ENCODE measurements at regions not wholly inside any gene's neighbourhood (a gene's known extent, or its start where the extent isn't known, plus 50 kb on each side); places are given as distances from the start of the nearest gene placed in this dataset.
"Not testable (repeated sequence)": the region's sequence is repeated elsewhere in the genome, so short reads cannot be mapped to it uniquely, and the experiment has no call there.

DNA sequence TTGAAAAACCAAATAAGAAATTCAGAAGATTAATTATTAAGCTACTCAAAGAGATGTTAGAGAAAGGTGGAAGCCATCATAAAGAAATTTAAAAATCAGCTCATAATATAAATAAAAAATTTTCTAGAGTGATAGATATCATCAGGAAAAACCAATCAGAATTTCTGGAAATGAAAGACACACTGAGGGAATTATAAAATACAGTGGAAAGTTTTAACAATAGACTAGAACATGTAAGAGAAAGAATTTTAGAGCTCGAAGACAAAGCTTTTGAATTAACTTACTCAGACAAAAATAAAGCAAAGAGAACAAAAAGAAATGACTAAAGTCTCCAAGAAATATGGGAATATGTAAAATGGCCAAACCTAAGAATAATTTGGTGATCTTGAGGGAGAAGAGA, 1926.9 kb upstream of the RAG2 start:
- Histone ChIP-seq H3K36me3 (ENCODE audit: control insufficient read depth, insufficient read depth, low read length) (no peaks in the 10 kb centered on the region), H3K4me1 (ENCODE audit: control insufficient read depth, insufficient read depth, low read length, poor library complexity, severe bottlenecking) (no peaks in the 10 kb centered on the region), H3K27ac (ENCODE audit: insufficient read depth, low read length, poor library complexity, severe bottlenecking) (no peak overlapping the region), H3K9me3 (ENCODE audit: control insufficient read depth in 2 of 2, low read length in 2 of 2) (no peaks in the 10 kb centered on the region), H3K4me3 (ENCODE audit: low read depth, low read length) (no peak overlapping the region), H3K27me3 (ENCODE audit: control insufficient read depth, insufficient read depth, low read length) (no peaks in the 10 kb centered on the region)
- no peak overlapping the region for H3K4me3 Mint-ChIP-seq
- no peaks in the 10 kb centered on the region for H3K4me1 Mint-ChIP-seq
- H3K36me3 Mint-ChIP-seq, result no peaks in the 10 kb centered on the region
- ATAC-seq (ENCODE audit: low read depth in 2 of 2), result no peak
- no peak for DNase-seq
- H3K27ac Mint-ChIP-seq, result no peak overlapping the region
- H3K27me3 Mint-ChIP-seq, result no peaks in the 10 kb centered on the region
- H3K9me3 Mint-ChIP-seq, result peaks cover 0 to 29% (median 14%) of the 10 kb centered on the region in 7 donors

DNA sequence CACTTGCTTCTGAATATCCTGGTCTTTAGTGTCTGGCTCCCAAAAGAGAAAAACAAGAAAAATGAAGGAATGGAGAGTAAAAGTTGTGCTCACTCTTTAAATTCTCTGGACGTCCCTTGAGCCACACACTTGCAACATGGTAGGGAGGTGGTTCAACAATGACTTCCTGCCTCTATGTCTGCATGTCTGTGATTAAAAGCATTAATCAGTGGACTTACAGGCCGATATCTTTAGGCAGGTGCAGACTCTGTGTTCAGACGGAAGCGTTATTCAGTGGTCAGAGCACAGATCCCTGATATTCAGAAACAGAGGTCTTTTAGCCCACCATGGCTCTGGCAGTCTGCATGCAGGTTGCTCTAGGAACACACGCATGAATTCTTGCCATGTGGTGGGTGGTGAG, 1920.0 kb upstream of the RAG2 start:
- Mint-ChIP-seq H3K27me3 (no peaks in the 10 kb centered on the region), H3K36me3 (no peaks in the 10 kb centered on the region), H3K27ac (no peak overlapping the region), H3K9me3 (peaks cover under 1 to 12% (median 7%) of the 10 kb centered on the region in 7 donors), H3K4me1 (no peaks in the 10 kb centered on the region), H3K4me3 (no peak overlapping the region)
- H3K4me1 ChIP-seq (ENCODE audit: control insufficient read depth, insufficient read depth, low read length, poor library complexity, severe bottlenecking), result no peaks in the 10 kb centered on the region
- no peaks in the 10 kb centered on the region for H3K27me3 ChIP-seq (ENCODE audit: control insufficient read depth, insufficient read depth, low read length)
- ATAC-seq (ENCODE audit: low read depth in 2 of 2) (no peak), DNase-seq (no peak)
- H3K36me3 ChIP-seq (ENCODE audit: control insufficient read depth, insufficient read depth, low read length), result no peaks in the 10 kb centered on the region
- H3K4me3 ChIP-seq (ENCODE audit: low read depth, low read length), result no peak overlapping the region
- H3K9me3 ChIP-seq (ENCODE audit: control insufficient read depth in 2 of 2, low read length in 2 of 2), result peaks cover 0 to 10% of the 10 kb centered on the region in 2 experiments
- no peak overlapping the region for H3K27ac ChIP-seq (ENCODE audit: insufficient read depth, low read length, poor library complexity, severe bottlenecking)

DNA sequence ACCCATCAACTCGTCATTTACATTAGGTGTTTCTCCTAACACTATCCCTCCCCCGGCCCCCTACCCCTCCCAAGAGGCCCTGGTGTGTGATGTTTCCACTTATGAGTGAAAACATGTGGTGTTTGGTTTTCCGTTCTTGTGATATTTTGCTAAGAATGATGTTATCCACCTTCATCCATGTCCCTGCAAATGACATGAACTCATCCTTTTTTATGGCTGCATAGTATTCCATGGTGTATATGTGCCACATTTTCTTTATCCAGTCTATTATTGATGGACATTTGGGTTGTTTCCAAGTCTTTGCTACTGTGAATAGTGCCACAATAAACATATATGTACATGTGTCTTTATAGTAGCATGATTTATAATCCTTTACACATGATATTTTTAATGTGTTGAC, 1914.8 kb upstream of the RAG2 start:
- peaks cover 3 to 23% (median 6%) of the 10 kb centered on the region in 7 donors for H3K9me3 Mint-ChIP-seq
- not testable (repeated sequence) for H3K9me3 ChIP-seq (ENCODE audit: control insufficient read depth in 2 of 2, low read length in 2 of 2); H3K27me3 ChIP-seq (ENCODE audit: control insufficient read depth, insufficient read depth, low read length); H3K36me3 Mint-ChIP-seq; ATAC-seq (ENCODE audit: low read depth in 2 of 2); H3K36me3 ChIP-seq (ENCODE audit: control insufficient read depth, insufficient read depth, low read length); H3K4me1 ChIP-seq (ENCODE audit: control insufficient read depth, insufficient read depth, low read length, poor library complexity, severe bottlenecking); H3K4me3 ChIP-seq (ENCODE audit: low read depth, low read length); DNase-seq; H3K27ac ChIP-seq (ENCODE audit: insufficient read depth, low read length, poor library complexity, severe bottlenecking); H3K27me3 Mint-ChIP-seq; H3K27ac Mint-ChIP-seq; H3K4me3 Mint-ChIP-seq; H3K4me1 Mint-ChIP-seq

DNA sequence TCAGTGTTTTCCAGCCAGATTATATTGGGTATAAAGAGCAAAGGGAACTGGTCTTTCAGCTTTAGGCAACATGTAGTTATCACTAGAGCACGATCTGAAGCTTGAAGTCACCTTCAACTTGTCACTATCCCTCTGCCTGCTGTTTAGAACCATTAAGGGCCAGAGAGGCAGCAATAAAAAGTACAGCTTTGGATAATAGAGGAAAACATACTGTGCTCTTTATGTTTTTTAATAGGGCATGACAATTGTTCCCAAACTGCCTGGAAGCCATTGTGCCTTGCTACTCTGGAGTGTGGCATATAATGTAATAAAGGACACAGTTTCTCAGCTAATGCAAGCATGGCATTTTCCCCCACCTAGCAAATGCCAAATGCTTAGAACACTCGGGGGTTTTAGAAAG, 1912.0 kb upstream of the RAG2 start:
- no peak overlapping the region for H3K27ac ChIP-seq (ENCODE audit: insufficient read depth, low read length, poor library complexity, severe bottlenecking)
- no peaks in the 10 kb centered on the region for H3K4me1 ChIP-seq (ENCODE audit: control insufficient read depth, insufficient read depth, low read length, poor library complexity, severe bottlenecking)
- Mint-ChIP-seq H3K4me3 (no peak overlapping the region), H3K36me3 (no peaks in the 10 kb centered on the region), H3K27me3 (no peaks in the 10 kb centered on the region), H3K27ac (no peak overlapping the region), H3K4me1 (no peaks in the 10 kb centered on the region), H3K9me3 (peaks cover 0 to 32% (median 5%) of the 10 kb centered on the region in 7 donors)
- no peaks in the 10 kb centered on the region for H3K27me3 ChIP-seq (ENCODE audit: control insufficient read depth, insufficient read depth, low read length)
- H3K9me3 ChIP-seq (ENCODE audit: control insufficient read depth in 2 of 2, low read length in 2 of 2), result peaks cover 0 to 6% of the 10 kb centered on the region in 2 experiments
- no peaks in the 10 kb centered on the region for H3K36me3 ChIP-seq (ENCODE audit: control insufficient read depth, insufficient read depth, low read length)
- ATAC-seq (ENCODE audit: low read depth in 2 of 2) (no peak), DNase-seq (no peak)
- H3K4me3 ChIP-seq (ENCODE audit: low read depth, low read length), result no peak overlapping the region

DNA sequence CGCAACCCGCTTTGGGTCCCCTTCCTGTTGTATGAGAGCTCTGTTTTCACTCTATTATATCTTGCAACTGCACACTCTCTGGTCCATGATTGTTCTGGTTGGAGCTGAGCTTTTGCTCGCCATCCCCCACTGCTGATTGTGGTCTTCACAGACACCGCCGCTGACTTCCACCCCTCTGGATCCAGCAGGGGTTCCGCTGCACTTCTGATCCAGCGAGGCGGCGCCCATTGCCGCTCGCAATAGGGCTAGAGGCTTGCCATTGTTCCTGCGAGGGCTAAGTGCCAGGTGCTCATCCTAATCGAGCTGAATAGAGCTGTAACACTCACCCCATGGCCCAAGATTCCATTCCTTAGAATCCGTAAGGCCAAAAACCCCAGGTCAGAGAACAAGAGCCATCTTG, 1905.8 kb upstream of the RAG2 start:
- Histone ChIP-seq H3K4me1 (ENCODE audit: control insufficient read depth, insufficient read depth, low read length, poor library complexity, severe bottlenecking) (no peaks in the 10 kb centered on the region), H3K27me3 (ENCODE audit: control insufficient read depth, insufficient read depth, low read length) (no peaks in the 10 kb centered on the region), H3K27ac (ENCODE audit: insufficient read depth, low read length, poor library complexity, severe bottlenecking) (no peak overlapping the region), H3K9me3 (ENCODE audit: control insufficient read depth in 2 of 2, low read length in 2 of 2) (peaks cover 0 to 3% of the 10 kb centered on the region in 2 experiments), H3K4me3 (ENCODE audit: low read depth, low read length) (no peak overlapping the region), H3K36me3 (ENCODE audit: control insufficient read depth, insufficient read depth, low read length) (no peaks in the 10 kb centered on the region)
- H3K36me3 Mint-ChIP-seq, result no peaks in the 10 kb centered on the region
- ATAC-seq (ENCODE audit: low read depth in 2 of 2) (no peak), DNase-seq (no peak)
- no peak overlapping the region for H3K4me3 Mint-ChIP-seq
- peaks cover 0 to 21% (median 4%) of the 10 kb centered on the region in 7 donors for H3K9me3 Mint-ChIP-seq
- no peaks in the 10 kb centered on the region for H3K4me1 Mint-ChIP-seq
- no peaks in the 10 kb centered on the region for H3K27me3 Mint-ChIP-seq
- H3K27ac Mint-ChIP-seq, result no peak overlapping the region

DNA sequence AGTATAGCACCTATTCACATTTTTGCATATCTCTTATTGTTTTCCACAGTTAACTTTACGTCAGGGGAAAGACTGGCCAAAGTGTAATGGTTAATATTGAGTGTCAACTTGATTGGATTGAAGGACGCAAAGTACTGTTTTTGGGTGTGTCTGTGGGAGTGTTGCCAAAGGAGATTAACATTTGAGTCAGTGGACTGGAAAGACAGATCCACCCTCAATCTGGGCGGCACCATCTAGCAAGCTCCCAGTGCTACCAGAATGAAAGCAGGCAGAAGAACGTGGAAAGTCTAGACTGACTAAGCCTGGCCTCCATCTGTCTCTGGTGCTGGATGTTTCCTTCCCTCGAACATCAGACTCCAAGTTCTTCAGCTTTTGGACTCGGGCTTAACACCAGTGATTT, 1900.7 kb upstream of the RAG2 start:
- H3K36me3 Mint-ChIP-seq, result no peaks in the 10 kb centered on the region
- Histone ChIP-seq H3K27me3 (ENCODE audit: control insufficient read depth, insufficient read depth, low read length) (no peaks in the 10 kb centered on the region), H3K4me1 (ENCODE audit: control insufficient read depth, insufficient read depth, low read length, poor library complexity, severe bottlenecking) (no peaks in the 10 kb centered on the region), H3K4me3 (ENCODE audit: low read depth, low read length) (no peak overlapping the region), H3K9me3 (ENCODE audit: control insufficient read depth in 2 of 2, low read length in 2 of 2) (peaks cover 3 to 14% of the 10 kb centered on the region in 2 experiments), H3K36me3 (ENCODE audit: control insufficient read depth, insufficient read depth, low read length) (no peaks in the 10 kb centered on the region), H3K27ac (ENCODE audit: insufficient read depth, low read length, poor library complexity, severe bottlenecking) (no peak overlapping the region)
- no peak overlapping the region for H3K4me3 Mint-ChIP-seq
- ATAC-seq (ENCODE audit: low read depth in 2 of 2), result no peak
- H3K27ac Mint-ChIP-seq, result no peak overlapping the region
- no peaks in the 10 kb centered on the region for H3K27me3 Mint-ChIP-seq
- no peaks in the 10 kb centered on the region for H3K4me1 Mint-ChIP-seq
- no peak for DNase-seq
- peaks cover 0 to 25% (median 7%) of the 10 kb centered on the region in 7 donors for H3K9me3 Mint-ChIP-seq

DNA sequence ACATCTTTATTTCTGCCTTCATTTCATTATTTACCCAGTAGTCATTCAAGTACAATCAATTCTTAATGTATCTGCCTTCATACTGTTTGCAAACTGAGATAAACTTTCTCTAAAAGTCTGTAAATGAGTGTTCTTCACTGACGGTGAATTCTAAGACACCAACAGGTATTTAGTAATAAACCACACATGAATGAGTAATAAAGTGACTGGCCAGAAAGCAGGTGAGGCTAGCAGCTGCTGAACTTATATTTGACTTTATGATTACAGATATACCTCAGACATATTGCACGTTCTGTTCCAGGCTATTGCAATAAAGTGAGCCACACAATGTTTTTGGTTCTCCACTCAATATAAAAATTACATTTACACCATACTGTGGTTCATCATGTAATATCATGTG, 1894.0 kb upstream of the RAG2 start:
- peaks cover 0 to 15% of the 10 kb centered on the region in 2 experiments for H3K9me3 ChIP-seq (ENCODE audit: control insufficient read depth in 2 of 2, low read length in 2 of 2)
- H3K4me3 ChIP-seq (ENCODE audit: low read depth, low read length), result no peak overlapping the region
- no peak overlapping the region for H3K27ac ChIP-seq (ENCODE audit: insufficient read depth, low read length, poor library complexity, severe bottlenecking)
- ATAC-seq (ENCODE audit: low read depth in 2 of 2) (no peak), DNase-seq (no peak)
- H3K4me1 ChIP-seq (ENCODE audit: control insufficient read depth, insufficient read depth, low read length, poor library complexity, severe bottlenecking), result no peaks in the 10 kb centered on the region
- H3K4me1 Mint-ChIP-seq, result no peaks in the 10 kb centered on the region
- no peak overlapping the region for H3K27ac Mint-ChIP-seq
- H3K27me3 Mint-ChIP-seq, result no peaks in the 10 kb centered on the region
- H3K36me3 Mint-ChIP-seq, result no peaks in the 10 kb centered on the region
- H3K4me3 Mint-ChIP-seq, result no peak overlapping the region
- H3K27me3 ChIP-seq (ENCODE audit: control insufficient read depth, insufficient read depth, low read length), result no peaks in the 10 kb centered on the region
- peaks cover 4 to 35% (median 10%) of the 10 kb centered on the region in 7 donors for H3K9me3 Mint-ChIP-seq
- H3K36me3 ChIP-seq (ENCODE audit: control insufficient read depth, insufficient read depth, low read length), result no peaks in the 10 kb centered on the region

DNA sequence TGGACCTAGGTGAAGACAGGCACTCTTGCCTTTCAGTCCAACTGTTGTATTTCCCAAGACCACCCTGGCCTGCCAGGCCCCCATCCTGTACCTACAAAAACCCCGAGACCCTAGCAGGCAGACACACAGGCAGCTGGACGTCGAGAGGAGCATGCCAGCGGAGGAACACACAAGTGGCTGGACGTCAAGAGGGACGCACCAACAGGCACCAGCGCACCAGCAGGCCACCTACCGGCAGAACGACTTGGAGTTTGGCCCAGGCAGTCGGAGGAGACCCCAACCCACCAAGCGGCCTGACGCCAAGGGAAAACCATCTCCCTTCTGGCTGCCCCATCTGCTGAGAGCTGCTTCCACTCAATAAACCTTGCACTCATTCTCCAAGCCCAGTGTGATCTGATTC, 1883.4 kb upstream of the RAG2 start:
- H3K27ac ChIP-seq (ENCODE audit: insufficient read depth, low read length, poor library complexity, severe bottlenecking), result no peak overlapping the region
- Mint-ChIP-seq H3K4me1 (no peaks in the 10 kb centered on the region), H3K9me3 (peaks cover 2 to 27% (median 4%) of the 10 kb centered on the region in 7 donors), H3K36me3 (no peaks in the 10 kb centered on the region), H3K4me3 (no peak overlapping the region), H3K27me3 (no peaks in the 10 kb centered on the region), H3K27ac (no peak overlapping the region)
- no peaks in the 10 kb centered on the region for H3K36me3 ChIP-seq (ENCODE audit: control insufficient read depth, insufficient read depth, low read length)
- H3K27me3 ChIP-seq (ENCODE audit: control insufficient read depth, insufficient read depth, low read length), result no peaks in the 10 kb centered on the region
- no peak overlapping the region for H3K4me3 ChIP-seq (ENCODE audit: low read depth, low read length)
- peaks cover 4 to 13% of the 10 kb centered on the region in 2 experiments for H3K9me3 ChIP-seq (ENCODE audit: control insufficient read depth in 2 of 2, low read length in 2 of 2)
- ATAC-seq (ENCODE audit: low read depth in 2 of 2), result no peak
- no peak for DNase-seq
- no peaks in the 10 kb centered on the region for H3K4me1 ChIP-seq (ENCODE audit: control insufficient read depth, insufficient read depth, low read length, poor library complexity, severe bottlenecking)
